Loucy (cell line): ENCODE measurements at regions not wholly inside any gene's neighbourhood (a gene's known extent, or its start where the extent isn't known, plus 50 kb on each side); places are given as distances from the start of the nearest gene placed in this dataset.
A peak's percentile ranks its signal among the peaks of the same experiment; 100 is the strongest.
"Not testable (repeated sequence)": the region's sequence is repeated elsewhere in the genome, so short reads cannot be mapped to it uniquely, and the experiment has no call there.

ENCODE experiments used
- H2AFZ ChIP-seq: fragments of 200-600 bp; sonication (generic); 2 replicates; pipeline ENCODE4 v1.6.0; 2016; ENCODE audit warnings: antibody characterized with exemption, mild to moderate bottlenecking, low read length, moderate library complexity
- H3F3A ChIP-seq: fragments of 200-600 bp; 2 replicates; pipeline ENCODE4 v1.6.0; 2016; ENCODE audit warnings: antibody characterized with exemption, low read depth, mild to moderate bottlenecking
- H3K27me3 ChIP-seq: fragments of 200-600 bp; sonication (generic); 2 replicates; pipeline ENCODE4 v1.6.1; 2014; ENCODE audit warnings: low read length, mild to moderate bottlenecking; ENCODE audit not compliant: insufficient read depth, poor library complexity, severe bottlenecking
- H3K36me3 ChIP-seq: fragments of 200-600 bp; sonication (generic); 2 replicates; pipeline ENCODE4 v1.6.1; 2016; ENCODE audit warnings: low read length; ENCODE audit not compliant: insufficient read depth
- H3K4me1 ChIP-seq: fragments of 200-600 bp; sonication (generic); 2 replicates; pipeline ENCODE4 v1.5.1; 2014; ENCODE audit warnings: low read length, mild to moderate bottlenecking; ENCODE audit not compliant: insufficient read depth, poor library complexity, severe bottlenecking
- H3K4me2 ChIP-seq: fragments of 200-600 bp; sonication (generic); 2 replicates; pipeline ENCODE4 v1.6.0; 2014; ENCODE audit warnings: antibody characterized with exemption, low read length, low read depth, mild to moderate bottlenecking; ENCODE audit not compliant: poor library complexity, severe bottlenecking
- H3K4me3 ChIP-seq: fragments of 200-600 bp; sonication (generic); 2 replicates; pipeline ENCODE4 v1.5.1; 2014; ENCODE audit warnings: low read length, mild to moderate bottlenecking, mixed read lengths; ENCODE audit not compliant: poor library complexity, severe bottlenecking
- H3K79me2 ChIP-seq: fragments of 200-600 bp; sonication (generic); 2 replicates; pipeline ENCODE4 v1.6.1; 2014; ENCODE audit warnings: low read length; ENCODE audit not compliant: insufficient read depth
- H3K9ac ChIP-seq: fragments of 200-600 bp; sonication (generic); 2 replicates; pipeline ENCODE4 v1.6.0; 2014; ENCODE audit warnings: mild to moderate bottlenecking, low read depth, low read length, moderate library complexity; ENCODE audit not compliant: poor library complexity, severe bottlenecking
- H3K9me2 ChIP-seq: fragments of 200-600 bp; sonication (generic); replicated peaks from 2 replicates; pipeline ENCODE4 v1.6.1; 2016; ENCODE audit warnings: low read depth, low read length, mixed read lengths
- H3K9me3 ChIP-seq: fragments of 200-600 bp; sonication (generic); 2 replicates; pipeline ENCODE4 v1.6.1; 2014; ENCODE audit warnings: mild to moderate bottlenecking, antibody characterized with exemption, low read length, low read depth; ENCODE audit not compliant: insufficient read depth
- H4K20me1 ChIP-seq: fragments of 200-600 bp; sonication (generic); 2 replicates; pipeline ENCODE4 v1.6.0; 2014; ENCODE audit warnings: antibody characterized with exemption, low read length, mild to moderate bottlenecking; ENCODE audit not compliant: insufficient read depth, poor library complexity, severe bottlenecking
- CTCF ChIP-seq: fragments of 200-600 bp; sonication (generic); conservative IDR thresholded peaks from 2 replicates; pipeline ENCODE4 v1.5.1; 2014; ENCODE audit warnings: mild to moderate bottlenecking, antibody characterized with exemption, low read length
- EZH2phosphoT487 ChIP-seq: fragments of 200-600 bp; IDR thresholded peaks from 2 replicates; pipeline ENCODE4 v1.6.1; 2018; ENCODE audit warnings: antibody characterized with exemption, mild to moderate bottlenecking, moderate library complexity, borderline replicate concordance

GRCh38 chr15:77902921-77903760 is 174.4 kb downstream of the TBC1D2B start:
- H3K9ac ChIP-seq, H3K4me1 ChIP-seq, H3K79me2 ChIP-seq, H3K27me3 ChIP-seq, H3K4me2 ChIP-seq, H3K4me3 ChIP-seq, H4K20me1 ChIP-seq, H3K9me2 ChIP-seq, H3K9me3 ChIP-seq, H2AFZ ChIP-seq, H3K36me3 ChIP-seq, H3F3A ChIP-seq: not testable (repeated sequence)
- TF ChIP-seq CTCF, result peak; percentile 77

GRCh38 chr15:77901921-77902750 is 175.4 kb downstream of the TBC1D2B start:
- no peak overlapping the region for H3K4me2 ChIP-seq
- H3K9ac ChIP-seq, result no peak overlapping the region
- H3K9me3 ChIP-seq, result no peaks in the 10 kb centered on the region
- H3F3A ChIP-seq, result no peaks in the 10 kb centered on the region
- no peak overlapping the region for H2AFZ ChIP-seq
- no peaks in the 10 kb centered on the region for H3K79me2 ChIP-seq
- no peak for TF ChIP-seq EZH2phosphoT487
- peak; percentile 33 for TF ChIP-seq CTCF
- no peaks in the 10 kb centered on the region for H3K4me1 ChIP-seq
- H3K27me3 ChIP-seq, result no peaks in the 10 kb centered on the region
- H4K20me1 ChIP-seq, result no peaks in the 10 kb centered on the region
- H3K36me3 ChIP-seq, result no peaks in the 10 kb centered on the region
- no peak overlapping the region for H3K4me3 ChIP-seq
- no peaks in the 10 kb centered on the region for H3K9me2 ChIP-seq

- Histone ChIP-seq H3K9me2 (no peaks in the 10 kb centered on the region), H3K4me2 (no peak overlapping the region), H3K4me3 (no peak overlapping the region), H3K79me2 (no peaks in the 10 kb centered on the region), H3F3A (no peaks in the 10 kb centered on the region), H3K4me1 (no peaks in the 10 kb centered on the region), H3K9me3 (no peaks in the 10 kb centered on the region), H2AFZ (no peak overlapping the region), H3K36me3 (no peaks in the 10 kb centered on the region), H3K27me3 (no peaks in the 10 kb centered on the region), H3K9ac (no peak overlapping the region), H4K20me1 (no peaks in the 10 kb centered on the region)
- TF ChIP-seq EZH2phosphoT487, result no peak
- TF ChIP-seq CTCF, result no peak
These were observed 176.1 kb downstream of the TBC1D2B start for GRCh38 chr15:77901251-77901881.
